IPS DF 6.9 (cell line): ENCODE measurements at regions not wholly inside any gene's neighbourhood (a gene's known extent, or its start where the extent isn't known, plus 50 kb on each side); places are given as distances from the start of the nearest gene placed in this dataset.

ENCODE experiments used
- DNase-seq: peaks from one replicate; pipeline ENCODE4 v3.0.0-alpha.2; 2013; ENCODE audit warnings: low read depth, low spot score
- H3K27ac ChIP-seq: one replicate; pipeline ENCODE4 v1.5.1; 2013; ENCODE audit warnings: low read length, control low read depth
- H3K27me3 ChIP-seq: 2 replicates; pipeline ENCODE4 v1.6.1; 2013; ENCODE audit warnings: mild to moderate bottlenecking, low read length; ENCODE audit not compliant: control insufficient read depth, insufficient read depth
- H3K36me3 ChIP-seq: 2 replicates; pipeline ENCODE4 v1.6.1; 2013; ENCODE audit warnings: low read length; ENCODE audit not compliant: control insufficient read depth, insufficient read depth
- H3K4me1 ChIP-seq: 2 replicates; pipeline ENCODE4 v1.6.1; 2013; ENCODE audit warnings: low read length; ENCODE audit not compliant: control insufficient read depth, insufficient read depth
- H3K4me3 ChIP-seq: 2 replicates; pipeline ENCODE4 v1.5.1; 2013; ENCODE audit warnings: mild to moderate bottlenecking, low read length
- H3K9me3 ChIP-seq: 2 replicates; pipeline ENCODE4 v1.6.1; 2013; ENCODE audit warnings: low read length, inconsistent platforms; ENCODE audit not compliant: control insufficient read depth, insufficient read depth
- WGBS: extraction: QIAGEN DNeasy Blood & Tissue Kit; methylation state at CpG from one replicate; pipeline ENCODE4 v1.1.7; 2013; ENCODE audit warnings: mixed read lengths, missing lambda C conversion rate; ENCODE audit not compliant: insufficient read length, insufficient coverage; 5-methylcytosine and 5-hydroxymethylcytosine counted together

- no peaks in the 10 kb centered on the region for H3K9me3 ChIP-seq
- H3K27ac ChIP-seq, result no peak overlapping the region
- no CpG with 5 or more reads among the region's 5 CpGs for WGBS
- no peaks in the 10 kb centered on the region for H3K36me3 ChIP-seq
- no peak for DNase-seq
- no peaks in the 10 kb centered on the region for H3K27me3 ChIP-seq
- no peak overlapping the region for H3K4me3 ChIP-seq
- H3K4me1 ChIP-seq, result no peaks in the 10 kb centered on the region
Observed at GRCh38 chr2:38187541-38188011, 111.6 kb upstream of the CYP1B1 start.

- no peak for DNase-seq
- no peak overlapping the region for H3K27ac ChIP-seq
Observed at GRCh38 chr2:38185012-38185491, 109.1 kb upstream of the CYP1B1 start.

GRCh38 chr2:38182492-38183003 is 106.6 kb upstream of the CYP1B1 start:
- Histone ChIP-seq H3K4me3 (no peak overlapping the region), H3K4me1 (no peaks in the 10 kb centered on the region), H3K9me3 (no peaks in the 10 kb centered on the region), H3K27me3 (no peaks in the 10 kb centered on the region), H3K36me3 (no peaks in the 10 kb centered on the region), H3K27ac (no peak overlapping the region)
- DNase-seq, result no peak
- no CpG with 5 or more reads among the region's 4 CpGs for WGBS

More at GRCh38 chr2:38185012-38185491, 109.1 kb upstream of the CYP1B1 start:
- no peaks in the 10 kb centered on the region for H3K36me3 ChIP-seq
- H3K4me1 ChIP-seq, result no peaks in the 10 kb centered on the region
- H3K27me3 ChIP-seq, result no peaks in the 10 kb centered on the region
- WGBS, result no CpG with 5 or more reads among the region's 1 CpG
- H3K4me3 ChIP-seq, result no peak overlapping the region
- no peaks in the 10 kb centered on the region for H3K9me3 ChIP-seq

- H3K27me3 ChIP-seq, result no peaks in the 10 kb centered on the region
- H3K27ac ChIP-seq, result no peak overlapping the region
- H3K36me3 ChIP-seq, result no peaks in the 10 kb centered on the region
- no peak overlapping the region for H3K4me3 ChIP-seq
- DNase-seq, result no peak
- no peaks in the 10 kb centered on the region for H3K9me3 ChIP-seq
- no CpG with 5 or more reads among the region's 5 CpGs for WGBS
- no peaks in the 10 kb centered on the region for H3K4me1 ChIP-seq
Observed at GRCh38 chr2:38181806-38182491, 106.0 kb upstream of the CYP1B1 start.

- H3K4me3 ChIP-seq, result no peak overlapping the region
- no peak for DNase-seq
- H3K36me3 ChIP-seq, result no peaks in the 10 kb centered on the region
- no peaks in the 10 kb centered on the region for H3K27me3 ChIP-seq
- no peaks in the 10 kb centered on the region for H3K4me1 ChIP-seq
- WGBS, result no CpG with 5 or more reads among the region's 3 CpGs
- H3K9me3 ChIP-seq, result no peaks in the 10 kb centered on the region
- H3K27ac ChIP-seq, result no peak overlapping the region
Observed at GRCh38 chr2:38180754-38181153, 104.8 kb upstream of the CYP1B1 start.

GRCh38 chr2:38178556-38179419 is 102.8 kb upstream of the CYP1B1 start:
- no peaks in the 10 kb centered on the region for H3K9me3 ChIP-seq
- H3K4me3 ChIP-seq, result no peak overlapping the region
- DNase-seq, result no peak
- H3K36me3 ChIP-seq, result no peaks in the 10 kb centered on the region
- H3K4me1 ChIP-seq, result no peaks in the 10 kb centered on the region
- H3K27ac ChIP-seq, result no peak overlapping the region
- no peaks in the 10 kb centered on the region for H3K27me3 ChIP-seq
- no CpG with 5 or more reads among the region's 5 CpGs for WGBS

GRCh38 chr2:38178119-38178518 is 102.2 kb upstream of the CYP1B1 start:
- DNase-seq, result no peak
- H3K4me1 ChIP-seq, result no peaks in the 10 kb centered on the region
- H3K27me3 ChIP-seq, result no peaks in the 10 kb centered on the region
- no peaks in the 10 kb centered on the region for H3K9me3 ChIP-seq
- H3K4me3 ChIP-seq, result no peak overlapping the region
- H3K36me3 ChIP-seq, result no peaks in the 10 kb centered on the region
- no CpG with 5 or more reads among the region's 3 CpGs for WGBS
- H3K27ac ChIP-seq, result no peak overlapping the region

GRCh38 chr2:38176619-38177021 is 100.7 kb upstream of the CYP1B1 start:
- no peaks in the 10 kb centered on the region for H3K9me3 ChIP-seq
- no peak for DNase-seq
- H3K4me3 ChIP-seq, result no peak overlapping the region
- WGBS, result no CpG with 5 or more reads among the region's 2 CpGs
- no peak overlapping the region for H3K27ac ChIP-seq
- H3K27me3 ChIP-seq, result no peaks in the 10 kb centered on the region
- H3K4me1 ChIP-seq, result no peaks in the 10 kb centered on the region
- H3K36me3 ChIP-seq, result no peaks in the 10 kb centered on the region

GRCh38 chr2:38174646-38175423 is 98.9 kb upstream of the CYP1B1 start:
- Histone ChIP-seq H3K27me3 (no peaks in the 10 kb centered on the region), H3K4me1 (no peaks in the 10 kb centered on the region), H3K36me3 (no peaks in the 10 kb centered on the region), H3K27ac (no peak overlapping the region), H3K4me3 (no peak overlapping the region), H3K9me3 (no peaks in the 10 kb centered on the region)
- no peak for DNase-seq
- no CpG with 5 or more reads among the region's 7 CpGs for WGBS

GRCh38 chr2:38174131-38174530 is 98.2 kb upstream of the CYP1B1 start:
- H3K27me3 ChIP-seq, result no peaks in the 10 kb centered on the region; the same call in 1 of the 2 replicates
- no peak overlapping the region for H3K27ac ChIP-seq
- H3K4me3 ChIP-seq, result no peak overlapping the region
- no peaks in the 10 kb centered on the region for H3K36me3 ChIP-seq
- H3K9me3 ChIP-seq, result no peaks in the 10 kb centered on the region
- DNase-seq, result no peak
- no CpG with 5 or more reads among the region's 2 CpGs for WGBS
- H3K4me1 ChIP-seq, result no peaks in the 10 kb centered on the region
